Cardiac muscle cell (in vitro differentiated cells and primary cell): ENCODE measurements at regions not wholly inside any gene's neighbourhood (a gene's known extent, or its start where the extent isn't known, plus 50 kb on each side); places are given as distances from the start of the nearest gene placed in this dataset.

Experiments used
- DNase-seq, 2 donors: peaks; one replicate each; pipeline versions ENCODE4 v3.0.0 to v3.0.0-alpha.2; 2010 to 2017; ENCODE audit warnings: low read depth in 1 of 2, low spot score in 1 of 2
- H3K27ac ChIP-seq: fragments of 200-600 bp; sonication (generic); 2 replicates; pipeline ENCODE4 v1.5.1; 2016
- H3K27me3 ChIP-seq: fragments of 200-600 bp; sonication (generic); 2 replicates; pipeline ENCODE4 v1.6.0; 2016; ENCODE audit warnings: control low read depth
- H3K36me3 ChIP-seq: fragments of 200-600 bp; sonication (generic); 2 replicates; pipeline ENCODE4 v1.5.1; 2016; ENCODE audit warnings: control low read depth
- H3K4me1 ChIP-seq: fragments of 200-600 bp; sonication (generic); 2 replicates; pipeline ENCODE4 v1.8.1; 2017; ENCODE audit warnings: low read depth, mild to moderate bottlenecking, mixed run types
- H3K4me3 ChIP-seq: fragments of 200-600 bp; sonication (generic); 2 replicates; pipeline ENCODE4 v1.5.1; 2016; ENCODE audit warnings: mild to moderate bottlenecking
- H3K9me3 ChIP-seq: fragments of 200-600 bp; sonication (generic); 2 replicates; pipeline ENCODE4 v1.5.1; 2017; ENCODE audit warnings: low read depth, mild to moderate bottlenecking, control low read depth
- TF ChIP-seq, protein P1 (sequence below): IDR thresholded peaks from 2 replicates; pipeline ENCODE4 v1.5.1; 2012; ENCODE audit warnings: low read depth, mild to moderate bottlenecking, low read length

GRCh38 chr7:135800560-135800959, 51.9 kb upstream of the FAM180A start:
- no peaks in the 10 kb centered on the region for H3K36me3 ChIP-seq
- H3K27ac ChIP-seq = peak overlapping the region; percentile 34
- no peaks in the 10 kb centered on the region for H3K9me3 ChIP-seq
- H3K4me3 ChIP-seq = no peak overlapping the region
- TF ChIP-seq, protein P1, sequence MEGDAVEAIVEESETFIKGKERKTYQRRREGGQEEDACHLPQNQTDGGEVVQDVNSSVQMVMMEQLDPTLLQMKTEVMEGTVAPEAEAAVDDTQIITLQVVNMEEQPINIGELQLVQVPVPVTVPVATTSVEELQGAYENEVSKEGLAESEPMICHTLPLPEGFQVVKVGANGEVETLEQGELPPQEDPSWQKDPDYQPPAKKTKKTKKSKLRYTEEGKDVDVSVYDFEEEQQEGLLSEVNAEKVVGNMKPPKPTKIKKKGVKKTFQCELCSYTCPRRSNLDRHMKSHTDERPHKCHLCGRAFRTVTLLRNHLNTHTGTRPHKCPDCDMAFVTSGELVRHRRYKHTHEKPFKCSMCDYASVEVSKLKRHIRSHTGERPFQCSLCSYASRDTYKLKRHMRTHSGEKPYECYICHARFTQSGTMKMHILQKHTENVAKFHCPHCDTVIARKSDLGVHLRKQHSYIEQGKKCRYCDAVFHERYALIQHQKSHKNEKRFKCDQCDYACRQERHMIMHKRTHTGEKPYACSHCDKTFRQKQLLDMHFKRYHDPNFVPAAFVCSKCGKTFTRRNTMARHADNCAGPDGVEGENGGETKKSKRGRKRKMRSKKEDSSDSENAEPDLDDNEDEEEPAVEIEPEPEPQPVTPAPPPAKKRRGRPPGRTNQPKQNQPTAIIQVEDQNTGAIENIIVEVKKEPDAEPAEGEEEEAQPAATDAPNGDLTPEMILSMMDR = no peak
- peak in 1 of 2 donors; percentile 38 for DNase-seq
- H3K27me3 ChIP-seq = no peaks in the 10 kb centered on the region
- peaks cover 20% of the 10 kb centered on the region for H3K4me1 ChIP-seq

GRCh38 chr7:135799881-135800280, 51.3 kb upstream of the FAM180A start:
- Histone ChIP-seq H3K9me3 (no peaks in the 10 kb centered on the region), H3K27ac (no peak overlapping the region), H3K27me3 (no peaks in the 10 kb centered on the region), H3K4me1 (peaks cover 20% of the 10 kb centered on the region), H3K4me3 (no peak overlapping the region), H3K36me3 (no peaks in the 10 kb centered on the region)
- no peak for DNase-seq
- TF ChIP-seq, protein P1 = no peak
